ENCODE measurements at regions not wholly inside any gene's neighbourhood (a gene's known extent, or its start where the extent isn't known, plus 50 kb on each side); places are given as distances from the start of the nearest gene placed in this dataset.

GRCh38 chr6:15892369-15892768 is 229.5 kb upstream of the DTNBP1 start:
- Histone ChIP-seq H4K20me1 (ENCODE audit: insufficient read depth) (no peaks in the 10 kb centered on the region), H3K79me2 (ENCODE audit: insufficient read depth, low read length) (no peaks in the 10 kb centered on the region), H3K27me3 (ENCODE audit: insufficient read depth, low read length) (no peaks in the 10 kb centered on the region; the same call in 1 of the 2 replicates), H3K4me1 (ENCODE audit: control insufficient read depth in 1 of 2, insufficient read depth in 2 of 2, low read length in 2 of 2) (no peaks in the 10 kb centered on the region), H3K36me3 (ENCODE audit: control insufficient read depth in 1 of 2, insufficient read depth in 2 of 2, low read length in 2 of 2) (no peaks in the 10 kb centered on the region), H3K9me2 (ENCODE audit: insufficient read depth) (no peaks in the 10 kb centered on the region), H3K4me3 (replicated peaks in 1 of 2; ENCODE audit: low read depth in 1 of 2, low read length in 2 of 2) (no peak overlapping the region), H3K9ac (ENCODE audit: low read length) (no peak overlapping the region), H3K9me3 (ENCODE audit: control insufficient read depth in 1 of 2, insufficient read depth in 1 of 2, low read depth in 1 of 2, low read length in 2 of 2) (peaks cover 0 to 4% of the 10 kb centered on the region in 2 experiments; a peak in 1 of 4 replicates), H2AFZ (ENCODE audit: low read depth, low read length, poor library complexity, severe bottlenecking) (no peak overlapping the region), H3K4me2 (ENCODE audit: low read length) (no peak overlapping the region), H3K27ac (ENCODE audit: low read depth, low read length) (no peak overlapping the region)
- CTCF ChIA-PET, result no interaction called here
- no TSS peak for BruUV-seq (replicated peaks)
- ATAC-seq, result no peak
- DNase-seq (ENCODE audit: low read depth, low spot score), result no peak
- intact Hi-C loops (cut with micrococcal nuclease), result loop anchor here (5.0 kb wide), 1 partner anchor 315 kb away; no protein-coding TSS in a partner anchor
- POLR2A ChIA-PET, result no interaction called here
- TF ChIP-seq SP1 (IDR thresholded peaks at IDR 0.05; ENCODE audit: low read depth) (no peak), ZBTB33 (IDR thresholded peaks at IDR 0.05; ENCODE audit: extremely low read depth, insufficient replicate concordance, low read length) (no peak), CEBPB (IDR thresholded peaks at IDR 0.05; ENCODE audit: low read depth) (no peak), RAD21 (IDR thresholded peaks at IDR 0.05; ENCODE audit: low read depth) (no peak), EZH2phosphoT487 (IDR thresholded peaks at IDR 0.05; ENCODE audit: borderline replicate concordance) (no peak), EZH2 (IDR thresholded peaks at IDR 0.05) (no peak), POLR2A (IDR thresholded peaks at IDR 0.05; ENCODE audit: borderline replicate concordance, extremely low read depth, insufficient read depth, insufficient read length) (no peak), REST (IDR thresholded peaks at IDR 0.05; ENCODE audit: low read depth) (no peak), SIN3A (IDR thresholded peaks at IDR 0.05; ENCODE audit: low read depth) (no peak), CBX3 (IDR thresholded peaks at IDR 0.05; ENCODE audit: low read depth) (no peak), TCF7L2 (IDR thresholded peaks at IDR 0.05; ENCODE audit: borderline replicate concordance, extremely low read depth, insufficient read depth, insufficient read length) (no peak)
- RAD21 ChIA-PET (ENCODE audit: low non-redundant PET in 1 of 2, low total read pairs in 2 of 2, uncharacterized antibody in 2 of 2, unreplicated experiment in 2 of 2), result no interaction called here
